ENCODE measurements at regions not wholly inside any gene's neighbourhood (a gene's known extent, or its start where the extent isn't known, plus 50 kb on each side); places are given as distances from the start of the nearest gene placed in this dataset.
"Not testable (repeated sequence)": the region's sequence is repeated elsewhere in the genome, so short reads cannot be mapped to it uniquely, and the experiment has no call there.

- DNase-seq (ENCODE audit: low read depth), result peak; percentile 18
- not testable (repeated sequence) for H3K4me3 ChIP-seq (ENCODE audit: low read depth, low read length)
These were observed 54.8 kb upstream of the FAM90A1 start for GRCh38 chr12:8282181-8282580.

- DNase-seq (ENCODE audit: low read depth); H3K4me3 ChIP-seq (ENCODE audit: low read depth, low read length): not testable (repeated sequence)
These were observed 58.3 kb upstream of the FAM90A1 start for GRCh38 chr12:8285681-8286080.

- not testable (repeated sequence) for DNase-seq (ENCODE audit: low read depth); H3K4me3 ChIP-seq (ENCODE audit: low read depth, low read length)
These were observed 64.3 kb upstream of the FAM90A1 start for GRCh38 chr12:8291764-8292163.

- H3K4me3 ChIP-seq (ENCODE audit: low read depth, low read length); DNase-seq (ENCODE audit: low read depth): not testable (repeated sequence)
These were observed 67.2 kb upstream of the FAM90A1 start for GRCh38 chr12:8294662-8295061.

- H3K4me3 ChIP-seq (ENCODE audit: low read depth, low read length), result not testable (repeated sequence)
These were observed 81.2 kb upstream of the FAM90A1 start for GRCh38 chr12:8308611-8309010.

GRCh38 chr12:8315997-8316396, 88.6 kb upstream of the FAM90A1 start:
- not testable (repeated sequence) for DNase-seq (ENCODE audit: low read depth); H3K4me3 ChIP-seq (ENCODE audit: low read depth, low read length)

More at GRCh38 chr12:8308611-8309010, 81.2 kb upstream of the FAM90A1 start:
- DNase-seq (ENCODE audit: low read depth), result not testable (repeated sequence)

GRCh38 chr12:8317675-8318074, 90.3 kb upstream of the FAM90A1 start:
- not testable (repeated sequence) for DNase-seq (ENCODE audit: low read depth); H3K4me3 ChIP-seq (ENCODE audit: low read depth, low read length)

GRCh38 chr12:8320251-8320730, 92.9 kb upstream of the FAM90A1 start:
- not testable (repeated sequence) for H3K4me3 ChIP-seq (ENCODE audit: low read depth, low read length); DNase-seq (ENCODE audit: low read depth)

GRCh38 chr12:8320791-8321370, 93.5 kb upstream of the FAM90A1 start:
- not testable (repeated sequence) for DNase-seq (ENCODE audit: low read depth); H3K4me3 ChIP-seq (ENCODE audit: low read depth, low read length)

- DNase-seq (ENCODE audit: low read depth), result not testable (repeated sequence)
These were observed 97.9 kb upstream of the FAM90A1 start for GRCh38 chr12:8325145-8325839.

GRCh38 chr12:8328835-8329234, 101.4 kb upstream of the FAM90A1 start:
- not testable (repeated sequence) for DNase-seq (ENCODE audit: low read depth); H3K4me3 ChIP-seq (ENCODE audit: low read depth, low read length)

More at GRCh38 chr12:8325145-8325839, 97.9 kb upstream of the FAM90A1 start:
- not testable (repeated sequence) for H3K4me3 ChIP-seq (ENCODE audit: low read depth, low read length)

- DNase-seq (ENCODE audit: low read depth); H3K4me3 ChIP-seq (ENCODE audit: low read depth, low read length): not testable (repeated sequence)
These were observed 105.0 kb upstream of the FAM90A1 start for GRCh38 chr12:8332373-8332772.

GRCh38 chr12:8351073-8351472, 104.7 kb upstream of the CLEC6A start:
- DNase-seq (ENCODE audit: low read depth); H3K4me3 ChIP-seq (ENCODE audit: low read depth, low read length): not testable (repeated sequence)

GRCh38 chr12:8354741-8355140, 101.0 kb upstream of the CLEC6A start:
- not testable (repeated sequence) for H3K4me3 ChIP-seq (ENCODE audit: low read depth, low read length); DNase-seq (ENCODE audit: low read depth)

GRCh38 chr12:8355531-8355930, 100.2 kb upstream of the CLEC6A start:
- not testable (repeated sequence) for H3K4me3 ChIP-seq (ENCODE audit: low read depth, low read length); DNase-seq (ENCODE audit: low read depth)
